Fibroblast of mammary gland (primary cell): ENCODE measurements at regions not wholly inside any gene's neighbourhood (a gene's known extent, or its start where the extent isn't known, plus 50 kb on each side); places are given as distances from the start of the nearest gene placed in this dataset.

ENCODE experiments used
- DNase-seq: peaks from one replicate; pipeline ENCODE4 v3.0.0-alpha.2; 2010; ENCODE audit warnings: low read depth
- H3K4me3 ChIP-seq: 2 replicates; pipeline ENCODE4 v1.5.1; 2011; ENCODE audit warnings: low read depth, mild to moderate bottlenecking, low read length, moderate library complexity; ENCODE audit not compliant: control insufficient read depth
- CTCF ChIP-seq: conservative IDR thresholded peaks from 2 replicates; pipeline ENCODE4 v1.5.1; 2011; ENCODE audit warnings: low read depth, low read length, inconsistent platforms; ENCODE audit not compliant: control insufficient read depth, insufficient read depth

- no peak for TF ChIP-seq CTCF
- H3K4me3 ChIP-seq: no peak overlapping the region
These were observed 88.1 kb upstream of the MAP4K4 start for GRCh38 chr2:101609433-101609832.

GRCh38 chr2:101608408-101609310 lies 88.8 kb upstream of the MAP4K4 start:
- no peak for TF ChIP-seq CTCF
- DNase-seq: peak; percentile 53
- no peak overlapping the region for H3K4me3 ChIP-seq

More at GRCh38 chr2:101609433-101609832, 88.1 kb upstream of the MAP4K4 start:
- no peak for DNase-seq

- no peak overlapping the region for H3K4me3 ChIP-seq
- no peak for TF ChIP-seq CTCF
- peak; percentile 45 for DNase-seq
These were observed 100.1 kb upstream of the MAP4K4 start for GRCh38 chr2:101597347-101597944.

- peak; percentile 37 for DNase-seq
- no peak for TF ChIP-seq CTCF
- no peak overlapping the region for H3K4me3 ChIP-seq
These were observed 101.2 kb upstream of the MAP4K4 start for GRCh38 chr2:101596333-101596732.

- TF ChIP-seq CTCF: no peak
- H3K4me3 ChIP-seq: no peak overlapping the region
- no peak for DNase-seq
These were observed 110.3 kb upstream of the MAP4K4 start for GRCh38 chr2:101587251-101587650.

GRCh38 chr2:101583861-101584260 lies 108.9 kb upstream of the RFX8 start:
- H3K4me3 ChIP-seq: no peak overlapping the region
- no peak for DNase-seq
- no peak for TF ChIP-seq CTCF
